ENCODE measurements at regions not wholly inside any gene's neighbourhood (a gene's known extent, or its start where the extent isn't known, plus 50 kb on each side); places are given as distances from the start of the nearest gene placed in this dataset.

DNA sequence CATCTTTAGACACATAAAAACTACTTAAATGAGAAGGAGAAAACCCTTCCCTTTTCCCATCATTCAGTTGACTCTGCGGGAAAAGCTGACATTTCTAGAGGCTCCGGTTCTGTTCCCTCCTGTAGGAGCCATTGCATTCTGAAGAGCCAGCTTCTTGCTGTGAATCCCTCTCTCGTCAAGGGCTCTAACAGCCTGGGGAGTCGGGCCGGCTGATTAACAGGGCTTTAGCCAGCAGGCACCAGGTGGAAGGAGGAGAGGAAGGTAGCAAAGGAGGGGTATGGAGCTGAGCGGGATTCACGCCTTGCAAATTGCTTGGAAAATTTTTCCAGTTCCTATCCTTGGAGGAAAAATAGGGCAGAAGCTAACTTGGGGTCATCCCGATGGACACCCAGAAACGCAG lies 108.3 kb upstream of the UBE2E1 start:
- TF ChIP-seq, protein P1, sequence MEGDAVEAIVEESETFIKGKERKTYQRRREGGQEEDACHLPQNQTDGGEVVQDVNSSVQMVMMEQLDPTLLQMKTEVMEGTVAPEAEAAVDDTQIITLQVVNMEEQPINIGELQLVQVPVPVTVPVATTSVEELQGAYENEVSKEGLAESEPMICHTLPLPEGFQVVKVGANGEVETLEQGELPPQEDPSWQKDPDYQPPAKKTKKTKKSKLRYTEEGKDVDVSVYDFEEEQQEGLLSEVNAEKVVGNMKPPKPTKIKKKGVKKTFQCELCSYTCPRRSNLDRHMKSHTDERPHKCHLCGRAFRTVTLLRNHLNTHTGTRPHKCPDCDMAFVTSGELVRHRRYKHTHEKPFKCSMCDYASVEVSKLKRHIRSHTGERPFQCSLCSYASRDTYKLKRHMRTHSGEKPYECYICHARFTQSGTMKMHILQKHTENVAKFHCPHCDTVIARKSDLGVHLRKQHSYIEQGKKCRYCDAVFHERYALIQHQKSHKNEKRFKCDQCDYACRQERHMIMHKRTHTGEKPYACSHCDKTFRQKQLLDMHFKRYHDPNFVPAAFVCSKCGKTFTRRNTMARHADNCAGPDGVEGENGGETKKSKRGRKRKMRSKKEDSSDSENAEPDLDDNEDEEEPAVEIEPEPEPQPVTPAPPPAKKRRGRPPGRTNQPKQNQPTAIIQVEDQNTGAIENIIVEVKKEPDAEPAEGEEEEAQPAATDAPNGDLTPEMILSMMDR (IDR thresholded peaks at IDR 0.05; ENCODE audit: poor library complexity, severe bottlenecking) = no peak
- TF ChIP-seq, protein P2, sequence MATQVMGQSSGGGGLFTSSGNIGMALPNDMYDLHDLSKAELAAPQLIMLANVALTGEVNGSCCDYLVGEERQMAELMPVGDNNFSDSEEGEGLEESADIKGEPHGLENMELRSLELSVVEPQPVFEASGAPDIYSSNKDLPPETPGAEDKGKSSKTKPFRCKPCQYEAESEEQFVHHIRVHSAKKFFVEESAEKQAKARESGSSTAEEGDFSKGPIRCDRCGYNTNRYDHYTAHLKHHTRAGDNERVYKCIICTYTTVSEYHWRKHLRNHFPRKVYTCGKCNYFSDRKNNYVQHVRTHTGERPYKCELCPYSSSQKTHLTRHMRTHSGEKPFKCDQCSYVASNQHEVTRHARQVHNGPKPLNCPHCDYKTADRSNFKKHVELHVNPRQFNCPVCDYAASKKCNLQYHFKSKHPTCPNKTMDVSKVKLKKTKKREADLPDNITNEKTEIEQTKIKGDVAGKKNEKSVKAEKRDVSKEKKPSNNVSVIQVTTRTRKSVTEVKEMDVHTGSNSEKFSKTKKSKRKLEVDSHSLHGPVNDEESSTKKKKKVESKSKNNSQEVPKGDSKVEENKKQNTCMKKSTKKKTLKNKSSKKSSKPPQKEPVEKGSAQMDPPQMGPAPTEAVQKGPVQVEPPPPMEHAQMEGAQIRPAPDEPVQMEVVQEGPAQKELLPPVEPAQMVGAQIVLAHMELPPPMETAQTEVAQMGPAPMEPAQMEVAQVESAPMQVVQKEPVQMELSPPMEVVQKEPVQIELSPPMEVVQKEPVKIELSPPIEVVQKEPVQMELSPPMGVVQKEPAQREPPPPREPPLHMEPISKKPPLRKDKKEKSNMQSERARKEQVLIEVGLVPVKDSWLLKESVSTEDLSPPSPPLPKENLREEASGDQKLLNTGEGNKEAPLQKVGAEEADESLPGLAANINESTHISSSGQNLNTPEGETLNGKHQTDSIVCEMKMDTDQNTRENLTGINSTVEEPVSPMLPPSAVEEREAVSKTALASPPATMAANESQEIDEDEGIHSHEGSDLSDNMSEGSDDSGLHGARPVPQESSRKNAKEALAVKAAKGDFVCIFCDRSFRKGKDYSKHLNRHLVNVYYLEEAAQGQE (IDR thresholded peaks at IDR 0.05; ENCODE audit: borderline replicate concordance) = no peak

Measured in neural cell (in vitro differentiated cells).